ENCODE measurements at regions not wholly inside any gene's neighbourhood (a gene's known extent, or its start where the extent isn't known, plus 50 kb on each side); places are given as distances from the start of the nearest gene placed in this dataset.

GRCh38 chr3:36075491-36075890 lies 304.8 kb upstream of the STAC start (continued):
- no peak for TF ChIP-seq RAD21 (IDR thresholded peaks at IDR 0.05 in 1 of 2, conservative IDR thresholded peaks at IDR 0.05 in 1 of 2; ENCODE audit: low read depth in 2 of 2, low read length in 2 of 2)
- TF ChIP-seq CEBPB (IDR thresholded peaks at IDR 0.05; ENCODE audit: low read depth, low read length): no peak
- no peak for TF ChIP-seq ATF2 (IDR thresholded peaks at IDR 0.05; ENCODE audit: low read length)

All from H1 (cell line).